ENCODE measurements at regions not wholly inside any gene's neighbourhood (a gene's known extent, or its start where the extent isn't known, plus 50 kb on each side); places are given as distances from the start of the nearest gene placed in this dataset.

GRCh38 chr5:92588876-92589275 lies 992.1 kb downstream of the NR2F1-AS1 start:
- no peak overlapping the region for H3K4me3 Mint-ChIP-seq
- peaks cover 0 to 11% (median 0%) of the 10 kb centered on the region in 9 donors for H3K9me3 Mint-ChIP-seq
- DNase-seq, result no peak
- POLR2A ChIA-PET, result no interaction called here
- H3K4me1 Mint-ChIP-seq, result no peaks in the 10 kb centered on the region
- H3K27me3 Mint-ChIP-seq, result no peaks in the 10 kb centered on the region
- no peaks in the 10 kb centered on the region for H3K36me3 Mint-ChIP-seq
- H3K27ac Mint-ChIP-seq, result no peak overlapping the region
- ATAC-seq, result no peak

GRCh38 chr5:92581690-92582089 lies 999.3 kb downstream of the NR2F1-AS1 start:
- Mint-ChIP-seq H3K4me3 (no peak overlapping the region), H3K27ac (no peak overlapping the region), H3K27me3 (peaks cover 0 to 3% (median 0%) of the 10 kb centered on the region in 5 donors), H3K4me1 (no peaks in the 10 kb centered on the region), H3K36me3 (no peaks in the 10 kb centered on the region), H3K9me3 (peaks cover 0 to 9% (median 0%) of the 10 kb centered on the region in 9 donors)
- DNase-seq, result no peak
- ATAC-seq, result no peak
- POLR2A ChIA-PET, result no interaction called here

GRCh38 chr5:92581249-92581648 lies 999.8 kb downstream of the NR2F1-AS1 start:
- H3K27me3 Mint-ChIP-seq, result peaks cover 0 to 3% (median 0%) of the 10 kb centered on the region in 5 donors
- H3K27ac Mint-ChIP-seq, result no peak overlapping the region
- no peak for ATAC-seq
- no peak overlapping the region for H3K4me3 Mint-ChIP-seq
- H3K36me3 Mint-ChIP-seq, result no peaks in the 10 kb centered on the region
- no peak for DNase-seq
- no peaks in the 10 kb centered on the region for H3K4me1 Mint-ChIP-seq
- peaks cover 0 to 9% (median 0%) of the 10 kb centered on the region in 9 donors for H3K9me3 Mint-ChIP-seq
- POLR2A ChIA-PET, result no interaction called here

DNA sequence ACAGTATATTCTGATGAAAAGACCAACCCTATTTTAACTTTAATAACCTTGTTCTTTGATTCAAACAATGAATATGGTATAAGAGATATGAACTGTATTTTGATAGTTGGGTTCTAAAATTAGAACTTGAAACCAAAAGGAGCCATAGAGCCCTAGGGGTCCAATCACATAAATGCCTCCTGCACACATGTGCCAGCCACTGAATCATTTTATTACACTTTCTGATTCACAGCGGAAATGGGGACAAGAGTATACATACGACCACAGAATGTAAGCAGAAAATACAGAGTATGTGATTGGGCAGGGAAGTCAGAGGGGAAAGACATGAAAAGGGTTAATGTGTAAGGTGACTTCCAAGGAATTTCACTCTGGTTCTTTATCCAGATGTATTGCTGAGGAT lies 1000.2 kb downstream of the NR2F1-AS1 start:
- H3K4me1 Mint-ChIP-seq, result no peaks in the 10 kb centered on the region
- no peak for DNase-seq
- no peak overlapping the region for H3K4me3 Mint-ChIP-seq
- peaks cover 0 to 3% (median 0%) of the 10 kb centered on the region in 5 donors for H3K27me3 Mint-ChIP-seq
- no peak for ATAC-seq
- no peaks in the 10 kb centered on the region for H3K36me3 Mint-ChIP-seq
- peaks cover 0 to 9% (median 0%) of the 10 kb centered on the region in 9 donors for H3K9me3 Mint-ChIP-seq
- POLR2A ChIA-PET, result no interaction called here
- H3K27ac Mint-ChIP-seq, result no peak overlapping the region

GRCh38 chr5:92574023-92574422 lies 1007.0 kb downstream of the NR2F1-AS1 start:
- H3K27me3 Mint-ChIP-seq, result no peaks in the 10 kb centered on the region
- ATAC-seq (no peak), DNase-seq (no peak)
- H3K36me3 Mint-ChIP-seq, result no peaks in the 10 kb centered on the region
- no peak overlapping the region for H3K27ac Mint-ChIP-seq
- no peak overlapping the region for H3K4me3 Mint-ChIP-seq
- H3K4me1 Mint-ChIP-seq, result no peaks in the 10 kb centered on the region
- POLR2A ChIA-PET, result no interaction called here
- peaks cover 0 to 4% (median 0%) of the 10 kb centered on the region in 9 donors for H3K9me3 Mint-ChIP-seq

DNA sequence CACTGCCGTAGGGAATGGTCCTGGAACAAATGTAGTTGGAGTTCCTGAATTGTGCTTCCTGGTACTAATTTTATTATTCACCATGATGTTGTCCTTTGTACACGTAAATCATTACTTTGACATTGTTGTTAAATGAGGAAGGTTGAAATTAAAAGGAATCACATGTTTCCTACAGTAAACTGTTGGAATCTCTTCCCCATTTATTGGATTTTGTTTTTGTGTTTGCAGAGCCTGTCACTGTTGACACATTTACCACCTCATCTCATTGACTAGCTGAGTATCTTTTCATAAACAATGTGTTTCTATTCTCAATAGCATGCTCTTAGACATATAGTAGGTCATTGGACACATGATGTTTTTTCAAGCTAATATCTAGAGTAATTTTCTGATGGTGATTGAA lies 1012.5 kb downstream of the NR2F1-AS1 start:
- Mint-ChIP-seq H3K4me1 (no peaks in the 10 kb centered on the region), H3K9me3 (peaks cover 0 to 2% (median 0%) of the 10 kb centered on the region in 9 donors), H3K27ac (no peak overlapping the region), H3K27me3 (no peaks in the 10 kb centered on the region), H3K4me3 (no peak overlapping the region), H3K36me3 (no peaks in the 10 kb centered on the region)
- DNase-seq, result no peak
- POLR2A ChIA-PET, result no interaction called here
- ATAC-seq, result no peak

DNA sequence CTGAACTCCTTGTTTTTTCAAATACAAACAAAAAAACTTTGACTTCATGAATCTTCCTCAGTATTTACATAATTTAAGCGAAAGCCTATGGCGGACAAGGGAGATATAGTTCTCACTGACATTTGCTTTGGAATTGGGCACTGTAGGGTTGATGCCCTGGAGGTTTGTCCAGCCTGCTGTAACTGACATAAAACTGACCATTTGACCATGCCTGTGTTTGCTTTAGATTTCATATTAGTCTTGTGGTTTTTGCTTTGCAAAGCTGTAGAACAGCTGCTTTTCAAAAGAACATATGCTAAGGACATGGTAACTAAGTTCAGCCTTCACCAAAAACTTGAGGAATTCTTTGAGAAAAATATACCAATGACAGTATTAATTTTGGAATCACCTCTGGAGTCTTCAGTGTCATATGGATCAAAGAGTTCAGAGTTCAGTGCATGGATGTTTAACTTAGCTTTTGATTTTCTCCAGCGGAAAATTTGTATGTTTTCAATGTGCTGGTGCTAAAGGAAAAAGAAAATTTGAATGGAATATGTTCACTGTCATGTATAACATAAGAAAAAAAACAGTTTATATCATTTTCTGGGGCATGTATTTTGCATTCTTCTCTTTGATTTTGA lies 1013.1 kb downstream of the NR2F1-AS1 start:
- no peaks in the 10 kb centered on the region for H3K27me3 Mint-ChIP-seq
- DNase-seq (no peak), ATAC-seq (no peak)
- no peaks in the 10 kb centered on the region for H3K9me3 Mint-ChIP-seq
- POLR2A ChIA-PET, result no interaction called here
- no peaks in the 10 kb centered on the region for H3K36me3 Mint-ChIP-seq
- H3K27ac Mint-ChIP-seq, result no peak overlapping the region
- no peak overlapping the region for H3K4me3 Mint-ChIP-seq
- no peaks in the 10 kb centered on the region for H3K4me1 Mint-ChIP-seq

DNA sequence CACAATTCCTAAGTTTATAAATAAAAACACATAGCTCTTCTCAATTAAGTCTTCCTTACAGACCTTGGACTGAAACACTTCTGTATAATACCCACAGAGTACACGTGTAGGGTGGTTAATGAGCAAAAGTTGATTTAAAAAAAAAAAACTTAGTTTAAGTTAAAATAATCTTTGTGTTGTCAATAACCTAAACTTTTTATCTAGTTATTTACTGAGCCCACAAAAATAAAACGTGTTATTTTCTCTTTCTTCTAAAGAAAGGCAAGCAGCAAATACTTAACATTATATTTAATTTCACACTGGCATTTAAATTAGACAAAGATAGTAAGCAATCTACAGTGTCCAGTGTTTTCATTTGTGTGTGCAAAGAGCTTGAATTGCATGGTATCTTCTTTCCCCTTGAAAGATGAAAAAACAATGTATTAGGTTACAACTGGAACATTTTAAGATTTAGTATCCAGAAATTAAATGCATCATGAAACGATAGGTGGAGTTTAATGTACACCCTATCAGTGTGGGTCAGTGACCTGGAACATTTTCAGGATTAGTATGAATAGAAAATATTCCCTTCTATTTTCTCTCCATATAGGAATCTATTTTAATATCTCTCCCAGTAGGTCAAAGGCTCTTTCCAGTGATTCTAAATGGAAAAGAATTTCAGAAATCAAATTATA lies 1014.8 kb downstream of the NR2F1-AS1 start:
- Mint-ChIP-seq H3K27ac (no peak overlapping the region), H3K36me3 (no peaks in the 10 kb centered on the region), H3K4me1 (no peaks in the 10 kb centered on the region), H3K4me3 (no peak overlapping the region), H3K9me3 (no peaks in the 10 kb centered on the region), H3K27me3 (no peaks in the 10 kb centered on the region)
- ATAC-seq (no peak), DNase-seq (no peak)
- POLR2A ChIA-PET, result no interaction called here

- DNase-seq (no peak), ATAC-seq (no peak)
- Mint-ChIP-seq H3K27ac (no peak overlapping the region), H3K4me3 (no peak overlapping the region), H3K4me1 (no peaks in the 10 kb centered on the region), H3K9me3 (no peaks in the 10 kb centered on the region), H3K27me3 (no peaks in the 10 kb centered on the region), H3K36me3 (no peaks in the 10 kb centered on the region)
- POLR2A ChIA-PET, result no interaction called here
Observed at GRCh38 chr5:92565673-92566072, 1015.3 kb downstream of the NR2F1-AS1 start.

DNA sequence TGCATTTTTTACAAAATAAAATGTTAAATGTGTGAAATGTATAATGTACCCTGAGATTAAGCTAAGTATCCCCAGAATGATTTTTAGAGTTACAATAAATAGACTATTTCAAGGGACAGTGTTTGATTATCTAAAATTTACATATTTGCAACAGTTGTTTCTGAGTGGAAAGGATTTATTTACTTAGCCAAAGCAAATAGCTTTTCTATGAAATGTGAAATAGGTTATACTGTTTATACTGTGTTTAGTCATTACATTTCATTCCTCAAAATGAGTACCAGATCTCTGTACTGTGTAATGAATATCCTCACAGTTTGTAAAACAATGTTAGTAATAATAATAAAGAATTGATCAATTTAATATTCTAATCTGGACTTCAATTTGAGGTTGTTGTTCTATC lies 1019.0 kb downstream of the NR2F1-AS1 start:
- DNase-seq (no peak), ATAC-seq (no peak)
- peaks cover 0 to 1% (median 0%) of the 10 kb centered on the region in 9 donors for H3K9me3 Mint-ChIP-seq
- H3K4me3 Mint-ChIP-seq, result no peak overlapping the region
- H3K27ac Mint-ChIP-seq, result no peak overlapping the region
- no peaks in the 10 kb centered on the region for H3K4me1 Mint-ChIP-seq
- POLR2A ChIA-PET, result no interaction called here
- H3K27me3 Mint-ChIP-seq, result no peaks in the 10 kb centered on the region
- no peaks in the 10 kb centered on the region for H3K36me3 Mint-ChIP-seq

DNA sequence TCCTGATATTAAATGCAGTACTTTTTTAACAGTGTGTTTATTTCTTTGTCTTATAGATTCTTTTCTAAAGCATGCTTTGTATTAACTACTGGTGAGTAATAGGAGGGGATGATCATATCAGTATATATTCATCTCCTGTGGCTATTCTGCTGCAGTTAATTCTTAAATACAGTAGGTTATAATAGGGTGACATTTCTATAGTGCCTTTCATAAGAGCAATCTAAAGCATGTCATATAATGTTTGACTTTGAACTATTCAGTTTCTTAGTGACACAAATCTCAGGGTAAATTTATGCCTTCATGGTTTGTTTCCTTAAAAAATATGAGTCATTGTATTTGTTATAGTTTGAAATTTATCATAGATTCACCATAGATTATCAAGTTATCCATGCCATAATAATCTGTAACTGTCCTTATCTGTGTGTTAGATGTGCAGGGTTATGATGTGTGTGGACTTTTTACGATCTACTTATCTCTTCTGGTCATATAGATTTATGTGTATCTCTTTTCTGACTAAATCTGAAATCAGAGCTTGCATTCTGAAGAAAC lies 1019.5 kb downstream of the NR2F1-AS1 start:
- no peak overlapping the region for H3K27ac Mint-ChIP-seq
- no peaks in the 10 kb centered on the region for H3K4me1 Mint-ChIP-seq
- POLR2A ChIA-PET, result no interaction called here
- DNase-seq, result no peak
- H3K9me3 Mint-ChIP-seq, result peaks cover 0 to 6% (median 0%) of the 10 kb centered on the region in 9 donors
- no peaks in the 10 kb centered on the region for H3K36me3 Mint-ChIP-seq
- no peaks in the 10 kb centered on the region for H3K27me3 Mint-ChIP-seq
- H3K4me3 Mint-ChIP-seq, result no peak overlapping the region
- no peak for ATAC-seq

DNA sequence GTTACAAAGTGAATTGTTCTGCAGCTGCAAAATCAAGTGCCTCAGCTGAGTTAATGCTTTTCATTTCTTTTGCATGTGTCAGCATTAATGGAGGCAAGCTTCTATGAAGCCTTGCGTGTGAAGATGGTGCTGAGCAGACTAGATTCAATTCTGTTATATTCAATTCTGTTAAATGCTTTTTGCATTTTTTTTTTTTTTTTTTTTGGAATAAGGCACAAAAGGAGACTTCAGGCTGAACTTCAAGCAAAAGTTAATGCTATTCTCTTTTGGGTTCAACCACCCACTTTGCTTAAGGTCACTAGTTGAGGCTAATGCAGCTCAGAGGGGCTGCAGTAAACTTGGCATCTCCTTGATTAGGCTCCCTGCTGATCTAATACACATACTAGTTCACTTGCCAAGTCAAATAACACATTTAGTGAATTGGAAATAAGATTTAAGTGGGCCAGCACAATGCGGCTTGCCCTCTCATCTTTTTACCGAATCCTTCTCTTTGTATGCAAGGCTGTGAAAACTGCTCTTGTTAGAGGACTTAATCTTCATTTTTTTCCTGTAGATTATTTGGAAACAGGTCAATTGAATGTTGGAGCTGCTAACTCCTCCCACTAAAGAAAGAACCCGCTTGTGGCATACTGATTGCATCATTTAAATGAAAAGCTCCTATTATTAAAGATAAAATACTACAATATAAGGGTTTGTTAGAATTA lies 1020.2 kb downstream of the NR2F1-AS1 start:
- DNase-seq (no peak), ATAC-seq (no peak)
- Mint-ChIP-seq H3K4me3 (no peak overlapping the region), H3K27ac (no peak overlapping the region), H3K9me3 (peaks cover 0 to 6% (median 0%) of the 10 kb centered on the region in 9 donors), H3K36me3 (no peaks in the 10 kb centered on the region), H3K4me1 (no peaks in the 10 kb centered on the region), H3K27me3 (no peaks in the 10 kb centered on the region)
- POLR2A ChIA-PET, result no interaction called here

DNA sequence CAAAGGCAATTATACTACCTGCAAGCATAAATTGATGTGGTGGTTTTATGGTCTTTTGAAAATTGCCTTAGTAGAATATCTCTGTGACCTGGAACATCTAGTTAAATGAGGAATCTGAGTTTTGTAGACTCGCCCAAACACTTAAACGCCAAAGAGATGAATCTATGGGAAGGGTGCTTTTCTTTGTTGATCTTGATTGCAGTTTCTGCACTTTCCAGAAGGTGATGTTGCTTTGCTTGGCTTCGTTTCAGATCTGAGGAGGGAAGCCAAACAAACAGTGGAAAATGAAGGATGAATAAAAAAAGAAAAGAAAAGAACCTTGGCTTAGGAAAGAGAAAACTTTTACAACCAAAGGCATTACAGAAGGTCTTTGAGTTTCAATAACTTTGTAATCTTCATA lies 1021.2 kb downstream of the NR2F1-AS1 start:
- DNase-seq, result no peak
- POLR2A ChIA-PET, result no interaction called here
- ATAC-seq, result no peak
- no peak overlapping the region for H3K4me3 Mint-ChIP-seq
- H3K27ac Mint-ChIP-seq, result no peak overlapping the region
- peaks cover 0 to 6% (median 0%) of the 10 kb centered on the region in 9 donors for H3K9me3 Mint-ChIP-seq
- H3K4me1 Mint-ChIP-seq, result no peaks in the 10 kb centered on the region
- no peaks in the 10 kb centered on the region for H3K27me3 Mint-ChIP-seq
- H3K36me3 Mint-ChIP-seq, result no peaks in the 10 kb centered on the region
